SK-N-SH (cell line): ENCODE measurements at regions not wholly inside any gene's neighbourhood (a gene's known extent, or its start where the extent isn't known, plus 50 kb on each side); places are given as distances from the start of the nearest gene placed in this dataset.
"Not testable (repeated sequence)": the region's sequence is repeated elsewhere in the genome, so short reads cannot be mapped to it uniquely, and the experiment has no call there.

Experiments
- CHD2 ChIP-seq: fragments of 150-350 bp; IDR thresholded peaks from 2 replicates; pipeline ENCODE4 v1.6.1; 2018; ENCODE audit warnings: low read length; ENCODE audit not compliant: partially characterized antibody
- CTCF ChIP-seq: fragments of 200-600 bp; sonication (generic); IDR thresholded peaks from 2 replicates; pipeline ENCODE4 v1.6.1; 2017; ENCODE audit warnings: antibody characterized with exemption, mild to moderate bottlenecking, moderate library complexity
- EZH2phosphoT487 ChIP-seq: fragments of 200-600 bp; sonication (generic); IDR thresholded peaks from 2 replicates; pipeline ENCODE4 v1.6.1; 2017; ENCODE audit warnings: low read depth, mixed run types, mild to moderate bottlenecking, antibody characterized with exemption, moderate library complexity, borderline replicate concordance
- FOXM1 ChIP-seq: IDR thresholded peaks from 2 replicates; pipeline ENCODE4 v1.4.0; 2012; ENCODE audit warnings: low read depth, mild to moderate bottlenecking
- GABPA ChIP-seq: IDR thresholded peaks from 2 replicates; pipeline ENCODE4 v1.4.0; 2012; ENCODE audit warnings: low read depth, mild to moderate bottlenecking
- MEF2A ChIP-seq: IDR thresholded peaks from 2 replicates; pipeline ENCODE4 v1.4.0; 2012; ENCODE audit warnings: low read depth, borderline replicate concordance
- NRF1 ChIP-seq: IDR thresholded peaks from 2 replicates; pipeline ENCODE4 v1.6.1; 2012; ENCODE audit warnings: low read depth, mild to moderate bottlenecking, low read length
- PBX3 ChIP-seq: IDR thresholded peaks from 2 replicates; pipeline ENCODE4; 2012
- POLR2AphosphoS5 ChIP-seq: IDR thresholded peaks from 2 replicates; pipeline ENCODE4 v1.6.1; 2012; ENCODE audit warnings: low read depth, low read length
- RAD21 ChIP-seq: IDR thresholded peaks from 2 replicates; pipeline ENCODE4 v1.6.1; 2012; ENCODE audit warnings: mild to moderate bottlenecking, low read length
- SIN3A ChIP-seq: IDR thresholded peaks from 2 replicates; pipeline ENCODE4 v1.6.1; 2012; ENCODE audit warnings: low read depth, mild to moderate bottlenecking, low read length, moderate library complexity, borderline replicate concordance
- TAF1 ChIP-seq: IDR thresholded peaks from 2 replicates; pipeline ENCODE4 v1.6.1; 2012; ENCODE audit warnings: low read depth, mild to moderate bottlenecking, low read length, moderate library complexity, borderline replicate concordance
- TF ChIP-seq, protein P1 (sequence below): IDR thresholded peaks from 2 replicates; pipeline ENCODE4 v1.4.0; 2012; ENCODE audit warnings: low read depth, borderline replicate concordance

GRCh38 chr7:69248382-69248828 lies 349.9 kb upstream of the AUTS2 start:
- not testable (repeated sequence) for TF ChIP-seq GABPA, MEF2A, CTCF, SIN3A, PBX3, POLR2AphosphoS5, NRF1, TAF1, RAD21, FOXM1, EZH2phosphoT487, CHD2
- TF ChIP-seq, protein P1, sequence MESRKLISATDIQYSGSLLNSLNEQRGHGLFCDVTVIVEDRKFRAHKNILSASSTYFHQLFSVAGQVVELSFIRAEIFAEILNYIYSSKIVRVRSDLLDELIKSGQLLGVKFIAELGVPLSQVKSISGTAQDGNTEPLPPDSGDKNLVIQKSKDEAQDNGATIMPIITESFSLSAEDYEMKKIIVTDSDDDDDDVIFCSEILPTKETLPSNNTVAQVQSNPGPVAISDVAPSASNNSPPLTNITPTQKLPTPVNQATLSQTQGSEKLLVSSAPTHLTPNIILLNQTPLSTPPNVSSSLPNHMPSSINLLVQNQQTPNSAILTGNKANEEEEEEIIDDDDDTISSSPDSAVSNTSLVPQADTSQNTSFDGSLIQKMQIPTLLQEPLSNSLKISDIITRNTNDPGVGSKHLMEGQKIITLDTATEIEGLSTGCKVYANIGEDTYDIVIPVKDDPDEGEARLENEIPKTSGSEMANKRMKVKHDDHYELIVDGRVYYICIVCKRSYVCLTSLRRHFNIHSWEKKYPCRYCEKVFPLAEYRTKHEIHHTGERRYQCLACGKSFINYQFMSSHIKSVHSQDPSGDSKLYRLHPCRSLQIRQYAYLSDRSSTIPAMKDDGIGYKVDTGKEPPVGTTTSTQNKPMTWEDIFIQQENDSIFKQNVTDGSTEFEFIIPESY = not testable (repeated sequence)
